HG03280 (cell line): ENCODE measurements at regions not wholly inside any gene's neighbourhood (a gene's known extent, or its start where the extent isn't known, plus 50 kb on each side); places are given as distances from the start of the nearest gene placed in this dataset.
"Not testable (repeated sequence)": the region's sequence is repeated elsewhere in the genome, so short reads cannot be mapped to it uniquely, and the experiment has no call there.

Experiments
- ATAC-seq: cut with Tn5 transposase; IDR thresholded peaks from one replicate; pipeline ENCODE4 v1.9.1; 2021; ENCODE audit warnings: mild to moderate bottlenecking, moderate library complexity; ENCODE audit not compliant: unreplicated experiment

GRCh38 chr21:27949093-27949492 lies 982.2 kb upstream of the ADAMTS5 start:
- not testable (repeated sequence) for ATAC-seq

- ATAC-seq: not testable (repeated sequence)
These were observed 963.4 kb upstream of the ADAMTS5 start for GRCh38 chr21:27930108-27930767.

- not testable (repeated sequence) for ATAC-seq
These were observed 962.3 kb upstream of the ADAMTS5 start for GRCh38 chr21:27929179-27929578.

- ATAC-seq: not testable (repeated sequence)
These were observed 961.7 kb upstream of the ADAMTS5 start for GRCh38 chr21:27928534-27929115.

GRCh38 chr21:27921421-27921820 lies 954.5 kb upstream of the ADAMTS5 start:
- not testable (repeated sequence) for ATAC-seq

GRCh38 chr21:27917966-27918365 lies 951.1 kb upstream of the ADAMTS5 start:
- not testable (repeated sequence) for ATAC-seq

- ATAC-seq: not testable (repeated sequence)
These were observed 949.4 kb upstream of the ADAMTS5 start for GRCh38 chr21:27916326-27916725.

GRCh38 chr21:27912133-27912532 lies 945.2 kb upstream of the ADAMTS5 start:
- ATAC-seq: not testable (repeated sequence)

- not testable (repeated sequence) for ATAC-seq
These were observed 942.6 kb upstream of the ADAMTS5 start for GRCh38 chr21:27909487-27909886.

GRCh38 chr21:27908816-27909215 lies 941.9 kb upstream of the ADAMTS5 start:
- not testable (repeated sequence) for ATAC-seq

GRCh38 chr21:27902904-27903303 lies 936.0 kb upstream of the ADAMTS5 start:
- ATAC-seq: not testable (repeated sequence)

GRCh38 chr21:27893619-27894018 lies 926.7 kb upstream of the ADAMTS5 start:
- ATAC-seq: not testable (repeated sequence)

GRCh38 chr21:27891495-27891894 lies 924.6 kb upstream of the ADAMTS5 start:
- not testable (repeated sequence) for ATAC-seq

GRCh38 chr21:27887808-27888455 lies 921.0 kb upstream of the ADAMTS5 start:
- ATAC-seq: not testable (repeated sequence)

- ATAC-seq: no peak
These were observed 918.4 kb upstream of the ADAMTS5 start for GRCh38 chr21:27885296-27885711.

- ATAC-seq: not testable (repeated sequence)
These were observed 914.4 kb upstream of the ADAMTS5 start for GRCh38 chr21:27881331-27881730.

- not testable (repeated sequence) for ATAC-seq
These were observed 905.5 kb upstream of the ADAMTS5 start for GRCh38 chr21:27872411-27872810.

GRCh38 chr21:27870755-27871154 lies 903.9 kb upstream of the ADAMTS5 start:
- not testable (repeated sequence) for ATAC-seq

GRCh38 chr21:27860314-27860955 lies 893.5 kb upstream of the ADAMTS5 start:
- not testable (repeated sequence) for ATAC-seq

- not testable (repeated sequence) for ATAC-seq
These were observed 891.4 kb upstream of the ADAMTS5 start for GRCh38 chr21:27858053-27858825.

GRCh38 chr21:27856988-27857387 lies 890.1 kb upstream of the ADAMTS5 start:
- ATAC-seq: not testable (repeated sequence)
